WTC11 (cell line): ENCODE measurements at regions not wholly inside any gene's neighbourhood (a gene's known extent, or its start where the extent isn't known, plus 50 kb on each side); places are given as distances from the start of the nearest gene placed in this dataset.

ENCODE experiments used
- ATAC-seq: fragments of 200-7000 bp; cut with Tn5 transposase; 2 replicates; pipeline ENCODE4 v1.10.0; 2021; ENCODE audit warnings: mild to moderate bottlenecking, moderate library complexity
- CTCF ChIA-PET: fragments of 300-600 bp; sonication (Branson Sonifier 250); formaldehyde crosslinking; loops from one replicate; lab custom pipeline; 2021; ENCODE audit warnings: antibody characterized with exemption; lab: Charles Lee
- POLR2A ChIA-PET: fragments of 350-600 bp; sonication (Branson Sonifier 250); formaldehyde crosslinking; loops from one replicate; lab custom pipeline; 2021; ENCODE audit warnings: antibody characterized with exemption; lab: Charles Lee
- DNase-seq: peaks from one replicate; pipeline ENCODE4 v3.0.0; 2021; ENCODE audit warnings: low spot score
- H3K27ac Mint-ChIP-seq: 2 replicates; pipeline ENCODE4 v1.8.0; 2021; ENCODE audit warnings: mixed read lengths
- H3K27me3 Mint-ChIP-seq: 2 replicates; pipeline ENCODE4 v1.8.0; 2021; ENCODE audit warnings: low read depth, mild to moderate bottlenecking, moderate library complexity, mixed read lengths
- H3K36me3 Mint-ChIP-seq: 2 replicates; pipeline ENCODE4 v1.8.0; 2021; ENCODE audit warnings: mixed read lengths
- H3K4me1 Mint-ChIP-seq: 2 replicates; pipeline ENCODE4 v1.8.0; 2022; ENCODE audit warnings: mixed read lengths
- H3K4me3 Mint-ChIP-seq: 2 replicates; pipeline ENCODE4 v1.8.0; 2021; ENCODE audit warnings: mild to moderate bottlenecking, moderate library complexity, mixed read lengths
- H3K9me3 Mint-ChIP-seq: 2 replicates; pipeline ENCODE4 v1.8.0; 2021; ENCODE audit warnings: mixed read lengths
- E2F5 ChIP-seq: sonication (generic); formaldehyde crosslinking; IDR thresholded peaks from 2 replicates; pipeline ENCODE4 v1.8.1; 2022; ENCODE audit warnings: mild to moderate bottlenecking, moderate library complexity, missing genetic modification reagents
- EMX1 ChIP-seq: fragments of 250-450 bp; sonication (Bioruptor Pico); IDR thresholded peaks from 2 replicates; pipeline ENCODE4 v1.8.0; 2021; ENCODE audit warnings: mild to moderate bottlenecking
- FOXP4 ChIP-seq: sonication (generic); formaldehyde crosslinking; IDR thresholded peaks from 2 replicates; pipeline ENCODE4 v1.8.0; 2022; ENCODE audit warnings: mild to moderate bottlenecking, missing genetic modification reagents
- GRHL2 ChIP-seq: fragments of 250-450 bp; sonication (Bioruptor Pico); IDR thresholded peaks from 2 replicates; pipeline ENCODE4 v1.8.0; 2022; ENCODE audit warnings: mild to moderate bottlenecking, moderate library complexity; ENCODE audit not compliant: insufficient replicate concordance, severe bottlenecking
- HMGA2 ChIP-seq: fragments of 250-450 bp; sonication (Bioruptor Pico); IDR thresholded peaks from 2 replicates; pipeline ENCODE4 v1.4.0; 2021; ENCODE audit warnings: mild to moderate bottlenecking, moderate library complexity
- HMGXB4 ChIP-seq: sonication (generic); formaldehyde crosslinking; IDR thresholded peaks from 2 replicates; pipeline ENCODE4 v1.8.1; 2023; ENCODE audit warnings: mild to moderate bottlenecking, moderate library complexity, missing genetic modification reagents
- MLX ChIP-seq: sonication (generic); formaldehyde crosslinking; IDR thresholded peaks from 2 replicates; pipeline ENCODE4 v1.8.1; 2023; ENCODE audit warnings: mild to moderate bottlenecking, missing genetic modification reagents, moderate library complexity
- MXD4 ChIP-seq: fragments of 250-450 bp; sonication (Bioruptor Pico); IDR thresholded peaks from 2 replicates; pipeline ENCODE4 v1.8.0; 2021; ENCODE audit warnings: mild to moderate bottlenecking, moderate library complexity, borderline replicate concordance
- NFE2L1 ChIP-seq: sonication (generic); formaldehyde crosslinking; IDR thresholded peaks from 2 replicates; pipeline ENCODE4 v1.8.1; 2023; ENCODE audit warnings: missing genetic modification reagents
- PREB ChIP-seq: sonication (generic); formaldehyde crosslinking; IDR thresholded peaks from 2 replicates; pipeline ENCODE4 v1.8.1; 2022; ENCODE audit warnings: mild to moderate bottlenecking, missing genetic modification reagents, moderate library complexity, borderline replicate concordance
- PRRX2 ChIP-seq: fragments of 250-450 bp; sonication (Bioruptor Pico); IDR thresholded peaks from 2 replicates; pipeline ENCODE4 v1.8.0; 2021; ENCODE audit warnings: mild to moderate bottlenecking
- RELA ChIP-seq: sonication (generic); formaldehyde crosslinking; IDR thresholded peaks from 2 replicates; pipeline ENCODE4 v1.8.1; 2022; ENCODE audit warnings: missing genetic modification reagents, mild to moderate bottlenecking, borderline replicate concordance
- RORB ChIP-seq: fragments of 250-450 bp; sonication (Bioruptor Pico); IDR thresholded peaks from 2 replicates; pipeline ENCODE4 v1.9.0; 2021; ENCODE audit warnings: mild to moderate bottlenecking
- SMAD3 ChIP-seq: sonication (generic); formaldehyde crosslinking; IDR thresholded peaks from 2 replicates; pipeline ENCODE4 v1.8.0; 2022; ENCODE audit warnings: missing genetic modification reagents, mild to moderate bottlenecking, borderline replicate concordance
- SP1 ChIP-seq: sonication (generic); formaldehyde crosslinking; conservative IDR thresholded peaks from 2 replicates; pipeline ENCODE4 v1.8.1; 2022; ENCODE audit warnings: missing genetic modification reagents
- TEAD1 ChIP-seq: sonication (generic); formaldehyde crosslinking; IDR thresholded peaks from 2 replicates; pipeline ENCODE4 v1.8.0; 2022; ENCODE audit warnings: mild to moderate bottlenecking, missing genetic modification reagents
- ZBTB43 ChIP-seq: sonication (generic); formaldehyde crosslinking; IDR thresholded peaks from 2 replicates; pipeline ENCODE4 v1.8.1; 2023; ENCODE audit warnings: mild to moderate bottlenecking, missing genetic modification reagents
- ZNF138 ChIP-seq: sonication (generic); formaldehyde crosslinking; conservative IDR thresholded peaks from 2 replicates; pipeline ENCODE4 v1.8.1; 2022; ENCODE audit warnings: mild to moderate bottlenecking, moderate library complexity, missing genetic modification reagents
- ZNF232 ChIP-seq: sonication (generic); formaldehyde crosslinking; IDR thresholded peaks from 2 replicates; pipeline ENCODE4 v1.8.0; 2022; ENCODE audit warnings: mild to moderate bottlenecking, missing genetic modification reagents
- ZNF396 ChIP-seq: fragments of 250-450 bp; sonication (Bioruptor Pico); IDR thresholded peaks from 2 replicates; pipeline ENCODE4 v1.8.0; 2021; ENCODE audit warnings: mild to moderate bottlenecking, moderate library complexity, borderline replicate concordance
- ZNF512 ChIP-seq: sonication (generic); formaldehyde crosslinking; IDR thresholded peaks from 2 replicates; pipeline ENCODE4 v1.8.1; 2022; ENCODE audit warnings: missing genetic modification reagents, borderline replicate concordance

- TF ChIP-seq RELA, result no peak
- no peak for TF ChIP-seq SMAD3 (CRISPR knock-in tag)
- no peak for TF ChIP-seq MXD4 (CRISPR knock-in tag)
- no peak for TF ChIP-seq TEAD1 (CRISPR knock-in tag)
- no peak for TF ChIP-seq ZBTB43 (CRISPR knock-in tag)
- no peak for TF ChIP-seq HMGXB4
- no peak for TF ChIP-seq SP1 (CRISPR knock-in tag)
- TF ChIP-seq, all 79 proteins: peak for 0
These were observed 58.8 kb upstream of the CD83 start (continued) for GRCh38 chr6:14058735-14059134.

- ATAC-seq (no peak), DNase-seq (no peak)
- TF ChIP-seq PREB (no peak), ZNF512 (CRISPR knock-in tag) (no peak), PRRX2 (CRISPR knock-in tag) (no peak), EMX1 (CRISPR knock-in tag) (no peak), ZNF232 (CRISPR knock-in tag) (no peak), MXD4 (CRISPR knock-in tag) (no peak), MLX (no peak), E2F5 (no peak), NFE2L1 (CRISPR knock-in tag) (no peak), ZNF396 (no peak)
- peaks cover 6% of the 10 kb centered on the region for H3K4me1 Mint-ChIP-seq
- ChIA-PET CTCF (interaction anchor here (1.3 kb wide), 1 partner anchor 14 kb away, joined by 3 read pairs; no protein-coding TSS in a partner anchor), POLR2A (no interaction called here)
- H3K4me3 Mint-ChIP-seq, result no peak overlapping the region
- no peak overlapping the region for H3K27ac Mint-ChIP-seq
- peaks cover 29% of the 10 kb centered on the region for H3K27me3 Mint-ChIP-seq
- peaks cover 20% of the 10 kb centered on the region for H3K9me3 Mint-ChIP-seq
- peaks cover 8% of the 10 kb centered on the region; the same call in 1 of the 2 replicates for H3K36me3 Mint-ChIP-seq
These were observed 57.7 kb upstream of the CD83 start for GRCh38 chr6:14059791-14060436.

GRCh38 chr6:14060971-14061370 lies 56.6 kb upstream of the CD83 start:
- Mint-ChIP-seq H3K27ac (no peak overlapping the region), H3K9me3 (peaks cover 20% of the 10 kb centered on the region), H3K4me3 (no peak overlapping the region), H3K27me3 (peaks cover 29% of the 10 kb centered on the region), H3K36me3 (peaks cover 8% of the 10 kb centered on the region; the same call in 1 of the 2 replicates), H3K4me1 (no peaks in the 10 kb centered on the region)
- ChIA-PET CTCF (interaction anchor here (1.3 kb wide), 1 partner anchor 15 kb away, joined by 3 read pairs; no protein-coding TSS in a partner anchor), POLR2A (no interaction called here)
- TF ChIP-seq RORB (CRISPR knock-in tag) (no peak), HMGA2 (CRISPR knock-in tag) (no peak), ZNF138 (CRISPR knock-in tag) (no peak), FOXP4 (CRISPR knock-in tag) (no peak), ZNF232 (CRISPR knock-in tag) (no peak), GRHL2 (CRISPR knock-in tag) (no peak)
- no peak for ATAC-seq
- DNase-seq, result no peak
